Neural progenitor cell (in vitro differentiated cells): ENCODE measurements at regions not wholly inside any gene's neighbourhood (a gene's known extent, or its start where the extent isn't known, plus 50 kb on each side); places are given as distances from the start of the nearest gene placed in this dataset.

ENCODE experiments used
- DNase-seq: peaks from one replicate; pipeline ENCODE4 v3.0.0-alpha.2; 2016; ENCODE audit warnings: low spot score
- H2AFZ ChIP-seq: fragments of 200-600 bp; sonication (generic); replicated peaks from 2 replicates; pipeline ENCODE4 v1.6.1; 2016; ENCODE audit warnings: antibody characterized with exemption
- H3F3A ChIP-seq: fragments of 200-600 bp; sonication (generic); 2 replicates; pipeline ENCODE4 v1.6.1; 2016; ENCODE audit warnings: antibody characterized with exemption, low read depth
- H3K27ac ChIP-seq: fragments of 200-600 bp; sonication (generic); 2 replicates; pipeline ENCODE4 v1.5.1; 2016; ENCODE audit warnings: mild to moderate bottlenecking
- H3K27me3 ChIP-seq: fragments of 200-600 bp; sonication (generic); 2 replicates; pipeline ENCODE4 v1.6.1; 2016; ENCODE audit warnings: mild to moderate bottlenecking, moderate library complexity
- H3K36me3 ChIP-seq: fragments of 200-600 bp; sonication (generic); 2 replicates; pipeline ENCODE4 v1.5.1; 2016
- H3K4me1 ChIP-seq: fragments of 200-600 bp; sonication (generic); 2 replicates; pipeline ENCODE4 v1.6.1; 2016; ENCODE audit warnings: mixed run types
- H3K4me2 ChIP-seq: fragments of 200-600 bp; sonication (generic); 2 replicates; pipeline ENCODE4 v1.6.1; 2016
- H3K4me3 ChIP-seq: fragments of 200-600 bp; sonication (generic); 2 replicates; pipeline ENCODE4 v1.5.1; 2016
- H3K79me2 ChIP-seq: fragments of 200-600 bp; sonication (generic); 2 replicates; pipeline ENCODE4 v1.6.1; 2016; ENCODE audit warnings: low read depth
- H3K9ac ChIP-seq: fragments of 200-600 bp; sonication (generic); 2 replicates; pipeline ENCODE4 v1.6.1; 2016
- H3K9me3 ChIP-seq: fragments of 200-600 bp; sonication (generic); 2 replicates; pipeline ENCODE4 v1.5.1; 2016; ENCODE audit warnings: low read depth
- H4K20me1 ChIP-seq: fragments of 200-600 bp; sonication (generic); 2 replicates; pipeline ENCODE4 v1.6.1; 2016; ENCODE audit warnings: low read depth
- H3K27ac Mint-ChIP-seq: 3 replicates; pipeline ENCODE4 v1.8.0; 2021; ENCODE audit warnings: mixed read lengths
- H3K27me3 Mint-ChIP-seq: 2 replicates; pipeline ENCODE4 v1.8.0; 2022; ENCODE audit warnings: low read depth, mild to moderate bottlenecking, inconsistent platforms, moderate library complexity, mixed read lengths; ENCODE audit not compliant: insufficient read depth
- H3K36me3 Mint-ChIP-seq: 3 replicates; pipeline ENCODE4 v1.8.0; 2021; ENCODE audit warnings: mixed read lengths
- H3K4me1 Mint-ChIP-seq: 3 replicates; pipeline ENCODE4 v1.8.0; 2021; ENCODE audit warnings: mixed read lengths
- H3K4me3 Mint-ChIP-seq: 3 replicates; pipeline ENCODE4 v1.8.0; 2021; ENCODE audit warnings: mild to moderate bottlenecking, moderate library complexity, mixed read lengths
- H3K9me3 Mint-ChIP-seq: 3 replicates; pipeline ENCODE4 v1.8.0; 2020; ENCODE audit warnings: mixed read lengths
- EZH2 ChIP-seq: fragments of 200-600 bp; sonication (generic); IDR thresholded peaks from 2 replicates; pipeline ENCODE4 v1.6.1; 2017; ENCODE audit warnings: antibody characterized with exemption, mild to moderate bottlenecking, moderate library complexity
- EZH2phosphoT487 ChIP-seq: fragments of 200-600 bp; sonication (generic); IDR thresholded peaks from 2 replicates; pipeline ENCODE4 v1.6.1; 2017; ENCODE audit warnings: antibody characterized with exemption
- TF ChIP-seq, protein P1 (sequence below): fragments of 200-600 bp; sonication (generic); IDR thresholded peaks from 2 replicates; pipeline ENCODE4 v1.5.1; 2017; ENCODE audit warnings: antibody characterized with exemption, mild to moderate bottlenecking

DNA sequence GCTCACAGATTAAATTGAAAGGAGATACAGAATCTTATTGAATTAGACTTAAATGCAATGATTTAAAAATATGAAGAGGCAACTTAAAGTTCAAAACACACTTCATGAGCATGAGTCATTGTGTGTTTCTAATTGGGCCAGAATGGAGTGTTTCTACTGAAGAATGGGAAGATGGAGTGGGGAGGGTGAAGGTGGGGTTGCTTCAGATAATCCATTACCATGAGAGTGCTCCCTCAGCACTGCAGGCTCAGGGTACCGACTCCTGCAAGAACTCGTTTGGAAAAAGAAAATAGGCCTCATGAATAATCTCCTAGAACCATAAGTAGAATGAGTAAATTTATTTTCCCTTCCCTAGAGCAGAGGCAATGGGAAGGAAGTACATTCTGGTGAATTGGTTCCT lies 372.8 kb downstream of the TOX3 start:
- Histone ChIP-seq H3K27ac (no peak overlapping the region), H2AFZ (no peak overlapping the region), H3K9me3 (no peaks in the 10 kb centered on the region), H3F3A (no peaks in the 10 kb centered on the region), H3K4me2 (no peak overlapping the region), H4K20me1 (no peaks in the 10 kb centered on the region), H3K79me2 (no peaks in the 10 kb centered on the region), H3K27me3 (no peaks in the 10 kb centered on the region), H3K9ac (no peak overlapping the region), H3K4me1 (peaks cover 7% of the 10 kb centered on the region), H3K36me3 (no peaks in the 10 kb centered on the region), H3K4me3 (no peak overlapping the region)
- no peak overlapping the region for H3K4me3 Mint-ChIP-seq
- peaks cover 3% of the 10 kb centered on the region for H3K27me3 Mint-ChIP-seq
- TF ChIP-seq EZH2, result no peak
- TF ChIP-seq EZH2phosphoT487, result no peak
- TF ChIP-seq, protein P1, sequence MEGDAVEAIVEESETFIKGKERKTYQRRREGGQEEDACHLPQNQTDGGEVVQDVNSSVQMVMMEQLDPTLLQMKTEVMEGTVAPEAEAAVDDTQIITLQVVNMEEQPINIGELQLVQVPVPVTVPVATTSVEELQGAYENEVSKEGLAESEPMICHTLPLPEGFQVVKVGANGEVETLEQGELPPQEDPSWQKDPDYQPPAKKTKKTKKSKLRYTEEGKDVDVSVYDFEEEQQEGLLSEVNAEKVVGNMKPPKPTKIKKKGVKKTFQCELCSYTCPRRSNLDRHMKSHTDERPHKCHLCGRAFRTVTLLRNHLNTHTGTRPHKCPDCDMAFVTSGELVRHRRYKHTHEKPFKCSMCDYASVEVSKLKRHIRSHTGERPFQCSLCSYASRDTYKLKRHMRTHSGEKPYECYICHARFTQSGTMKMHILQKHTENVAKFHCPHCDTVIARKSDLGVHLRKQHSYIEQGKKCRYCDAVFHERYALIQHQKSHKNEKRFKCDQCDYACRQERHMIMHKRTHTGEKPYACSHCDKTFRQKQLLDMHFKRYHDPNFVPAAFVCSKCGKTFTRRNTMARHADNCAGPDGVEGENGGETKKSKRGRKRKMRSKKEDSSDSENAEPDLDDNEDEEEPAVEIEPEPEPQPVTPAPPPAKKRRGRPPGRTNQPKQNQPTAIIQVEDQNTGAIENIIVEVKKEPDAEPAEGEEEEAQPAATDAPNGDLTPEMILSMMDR, result no peak
- H3K36me3 Mint-ChIP-seq, result no peaks in the 10 kb centered on the region
- H3K9me3 Mint-ChIP-seq, result no peaks in the 10 kb centered on the region
- no peak for DNase-seq
- peaks cover 7% of the 10 kb centered on the region for H3K4me1 Mint-ChIP-seq
- H3K27ac Mint-ChIP-seq, result peak overlapping the region; percentile 7

DNA sequence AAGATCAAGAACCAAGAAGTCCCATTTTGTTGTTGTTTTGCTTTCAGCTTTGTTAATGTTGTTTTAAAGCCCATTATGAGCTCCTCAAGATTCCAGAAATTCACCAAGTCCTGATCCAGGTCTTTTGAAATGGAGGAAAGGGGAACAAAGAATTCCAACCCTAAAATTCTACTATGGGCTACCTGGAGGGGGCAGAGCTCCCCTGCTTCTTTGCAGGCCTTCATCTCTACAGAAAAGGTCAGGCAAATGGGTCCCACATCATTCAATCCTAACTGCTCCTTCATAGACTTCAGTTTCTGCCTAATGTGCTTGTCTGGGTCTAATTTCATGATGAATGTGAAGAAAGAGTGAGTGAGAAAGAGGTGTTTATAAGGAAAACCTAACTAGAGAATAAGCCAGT lies 375.5 kb downstream of the TOX3 start:
- no peaks in the 10 kb centered on the region for H3K9me3 Mint-ChIP-seq
- Histone ChIP-seq H3K36me3 (no peaks in the 10 kb centered on the region), H3K27ac (no peak overlapping the region), H3K4me3 (no peak overlapping the region), H2AFZ (no peak overlapping the region), H3F3A (no peaks in the 10 kb centered on the region), H3K27me3 (no peaks in the 10 kb centered on the region), H3K4me1 (peaks cover 7% of the 10 kb centered on the region), H4K20me1 (no peaks in the 10 kb centered on the region), H3K9me3 (no peaks in the 10 kb centered on the region), H3K9ac (no peak overlapping the region), H3K79me2 (no peaks in the 10 kb centered on the region), H3K4me2 (no peak overlapping the region)
- peaks cover 3% of the 10 kb centered on the region for H3K27me3 Mint-ChIP-seq
- no peak overlapping the region for H3K4me3 Mint-ChIP-seq
- TF ChIP-seq EZH2 (no peak), EZH2phosphoT487 (no peak)
- TF ChIP-seq, protein P1, result peak; percentile 21
- H3K4me1 Mint-ChIP-seq, result peaks cover 7% of the 10 kb centered on the region
- DNase-seq, result no peak
- no peaks in the 10 kb centered on the region for H3K36me3 Mint-ChIP-seq
- no peak overlapping the region for H3K27ac Mint-ChIP-seq

DNA sequence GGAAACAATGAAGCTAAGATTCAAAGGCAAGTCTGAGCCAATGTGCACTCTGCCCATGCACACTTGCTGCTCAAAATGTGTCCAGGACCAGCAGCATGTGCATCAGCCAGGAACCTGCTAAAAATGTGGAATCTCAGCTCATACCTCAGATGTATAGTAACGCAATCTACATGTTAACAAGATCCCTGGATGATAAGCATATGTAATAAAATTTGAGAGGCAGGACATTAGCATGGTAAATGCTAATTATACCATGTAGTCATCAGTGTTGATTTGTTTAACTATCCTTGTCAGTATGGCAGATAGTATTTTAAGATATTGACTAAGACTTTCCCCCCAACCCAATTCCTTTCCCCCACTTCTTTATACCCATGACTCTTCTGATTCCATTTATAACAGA lies 379.6 kb downstream of the TOX3 start:
- no peak overlapping the region for H3K9ac ChIP-seq
- no peaks in the 10 kb centered on the region for H3K9me3 ChIP-seq
- no peaks in the 10 kb centered on the region for H3K4me1 ChIP-seq
- H3K36me3 ChIP-seq, result no peaks in the 10 kb centered on the region
- no peak overlapping the region for H3K27ac Mint-ChIP-seq
- H3F3A ChIP-seq, result no peaks in the 10 kb centered on the region
- peaks cover 3% of the 10 kb centered on the region for H3K27me3 Mint-ChIP-seq
- H3K79me2 ChIP-seq, result no peaks in the 10 kb centered on the region
- no peak overlapping the region for H2AFZ ChIP-seq
- H3K4me1 Mint-ChIP-seq, result no peaks in the 10 kb centered on the region
- no peak overlapping the region for H3K4me2 ChIP-seq
- H3K4me3 ChIP-seq, result no peak overlapping the region
- H3K27ac ChIP-seq, result no peak overlapping the region
- TF ChIP-seq EZH2 (no peak), EZH2phosphoT487 (no peak)
- TF ChIP-seq, protein P1, result no peak
- no peak overlapping the region for H3K4me3 Mint-ChIP-seq
- no peaks in the 10 kb centered on the region for H4K20me1 ChIP-seq
- H3K27me3 ChIP-seq, result no peaks in the 10 kb centered on the region
- H3K9me3 Mint-ChIP-seq, result no peaks in the 10 kb centered on the region
- no peaks in the 10 kb centered on the region for H3K36me3 Mint-ChIP-seq
- no peak for DNase-seq

GRCh38 chr16:52165961-52166360 lies 381.0 kb downstream of the TOX3 start:
- no peaks in the 10 kb centered on the region for H3K4me1 Mint-ChIP-seq
- no peaks in the 10 kb centered on the region for H3K36me3 Mint-ChIP-seq
- no peak for DNase-seq
- no peak overlapping the region for H2AFZ ChIP-seq
- no peaks in the 10 kb centered on the region for H3K36me3 ChIP-seq
- no peaks in the 10 kb centered on the region for H3K4me1 ChIP-seq
- no peaks in the 10 kb centered on the region for H4K20me1 ChIP-seq
- H3K4me2 ChIP-seq, result no peak overlapping the region
- H3F3A ChIP-seq, result no peaks in the 10 kb centered on the region
- H3K4me3 ChIP-seq, result no peak overlapping the region
- H3K9me3 ChIP-seq, result no peaks in the 10 kb centered on the region
- H3K79me2 ChIP-seq, result no peaks in the 10 kb centered on the region
- no peak overlapping the region for H3K9ac ChIP-seq
- H3K27ac ChIP-seq, result no peak overlapping the region
- H3K27me3 Mint-ChIP-seq, result peaks cover 3% of the 10 kb centered on the region
- TF ChIP-seq, protein P1, result no peak
- TF ChIP-seq EZH2phosphoT487 (no peak), EZH2 (no peak)
- no peaks in the 10 kb centered on the region for H3K27me3 ChIP-seq
- H3K27ac Mint-ChIP-seq, result no peak overlapping the region
- H3K4me3 Mint-ChIP-seq, result no peak overlapping the region
- no peaks in the 10 kb centered on the region for H3K9me3 Mint-ChIP-seq
